Prostate gland (tissue), 2 donors: ENCODE measurements at regions not wholly inside any gene's neighbourhood (a gene's known extent, or its start where the extent isn't known, plus 50 kb on each side); places are given as distances from the start of the nearest gene placed in this dataset.

Source experiments
- POLR2A ChIP-seq: fragments of 450-650 bp; IDR thresholded peaks from one replicate; pipeline ENCODE4 v1.6.1; 2016; ENCODE audit warnings: antibody characterized with exemption, mild to moderate bottlenecking
- TF ChIP-seq, protein P1 (sequence below), 4 experiments: fragments of 200-600 bp in 2 of 4; fragments of 450-650 bp in 2 of 4; sonication (generic) in 2 of 4; IDR thresholded peaks; 1 replicate in 3 of 4; 2 replicates in 1 of 4; pipeline ENCODE4 v1.5.1; 2016 to 2019; ENCODE audit warnings: antibody characterized with exemption in 4 of 4, mild to moderate bottlenecking in 2 of 4, moderate library complexity in 2 of 4

DNA sequence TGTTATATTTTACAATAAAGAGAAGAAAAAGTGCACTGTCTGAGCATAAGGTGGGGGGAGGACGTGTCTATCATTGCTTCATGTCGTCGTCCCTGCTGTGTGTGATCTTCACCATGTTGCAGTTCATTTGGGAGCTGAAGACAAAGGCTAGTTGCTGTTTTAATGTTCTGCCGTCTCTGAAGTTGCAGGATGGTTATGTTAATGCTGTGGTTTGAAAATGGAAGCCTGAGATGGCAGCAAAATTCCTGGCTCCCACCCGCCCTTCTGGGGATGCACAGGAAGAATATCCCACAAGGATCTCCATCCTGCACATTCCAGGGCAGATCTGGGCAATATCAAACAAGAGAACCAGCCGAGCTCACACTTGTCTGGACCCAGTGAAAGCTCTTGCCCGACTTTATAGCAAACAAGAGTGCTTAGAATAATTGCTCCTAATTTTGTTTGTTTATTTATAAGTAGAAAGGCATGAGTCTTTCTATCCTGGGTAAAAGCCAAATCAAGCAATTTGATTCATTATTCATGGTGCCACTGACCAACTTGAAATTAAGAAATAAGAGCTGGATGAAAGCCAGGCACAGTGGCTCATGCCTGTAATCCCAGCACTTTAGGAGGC is 110.3 kb upstream of the ABCC4 start:
- TF ChIP-seq POLR2A, result no peak
- TF ChIP-seq, protein P1, sequence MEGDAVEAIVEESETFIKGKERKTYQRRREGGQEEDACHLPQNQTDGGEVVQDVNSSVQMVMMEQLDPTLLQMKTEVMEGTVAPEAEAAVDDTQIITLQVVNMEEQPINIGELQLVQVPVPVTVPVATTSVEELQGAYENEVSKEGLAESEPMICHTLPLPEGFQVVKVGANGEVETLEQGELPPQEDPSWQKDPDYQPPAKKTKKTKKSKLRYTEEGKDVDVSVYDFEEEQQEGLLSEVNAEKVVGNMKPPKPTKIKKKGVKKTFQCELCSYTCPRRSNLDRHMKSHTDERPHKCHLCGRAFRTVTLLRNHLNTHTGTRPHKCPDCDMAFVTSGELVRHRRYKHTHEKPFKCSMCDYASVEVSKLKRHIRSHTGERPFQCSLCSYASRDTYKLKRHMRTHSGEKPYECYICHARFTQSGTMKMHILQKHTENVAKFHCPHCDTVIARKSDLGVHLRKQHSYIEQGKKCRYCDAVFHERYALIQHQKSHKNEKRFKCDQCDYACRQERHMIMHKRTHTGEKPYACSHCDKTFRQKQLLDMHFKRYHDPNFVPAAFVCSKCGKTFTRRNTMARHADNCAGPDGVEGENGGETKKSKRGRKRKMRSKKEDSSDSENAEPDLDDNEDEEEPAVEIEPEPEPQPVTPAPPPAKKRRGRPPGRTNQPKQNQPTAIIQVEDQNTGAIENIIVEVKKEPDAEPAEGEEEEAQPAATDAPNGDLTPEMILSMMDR (IDR thresholded peaks at IDR 0.05), result no peak
